GM21737 (cell line): ENCODE measurements at regions not wholly inside any gene's neighbourhood (a gene's known extent, or its start where the extent isn't known, plus 50 kb on each side); places are given as distances from the start of the nearest gene placed in this dataset.
"Not testable (repeated sequence)": the region's sequence is repeated elsewhere in the genome, so short reads cannot be mapped to it uniquely, and the experiment has no call there.

ENCODE experiments used
- ATAC-seq: cut with Tn5 transposase; IDR thresholded peaks from one replicate; pipeline ENCODE4 v1.9.1; 2021; ENCODE audit warnings: mild to moderate bottlenecking, moderate library complexity; ENCODE audit not compliant: unreplicated experiment

DNA sequence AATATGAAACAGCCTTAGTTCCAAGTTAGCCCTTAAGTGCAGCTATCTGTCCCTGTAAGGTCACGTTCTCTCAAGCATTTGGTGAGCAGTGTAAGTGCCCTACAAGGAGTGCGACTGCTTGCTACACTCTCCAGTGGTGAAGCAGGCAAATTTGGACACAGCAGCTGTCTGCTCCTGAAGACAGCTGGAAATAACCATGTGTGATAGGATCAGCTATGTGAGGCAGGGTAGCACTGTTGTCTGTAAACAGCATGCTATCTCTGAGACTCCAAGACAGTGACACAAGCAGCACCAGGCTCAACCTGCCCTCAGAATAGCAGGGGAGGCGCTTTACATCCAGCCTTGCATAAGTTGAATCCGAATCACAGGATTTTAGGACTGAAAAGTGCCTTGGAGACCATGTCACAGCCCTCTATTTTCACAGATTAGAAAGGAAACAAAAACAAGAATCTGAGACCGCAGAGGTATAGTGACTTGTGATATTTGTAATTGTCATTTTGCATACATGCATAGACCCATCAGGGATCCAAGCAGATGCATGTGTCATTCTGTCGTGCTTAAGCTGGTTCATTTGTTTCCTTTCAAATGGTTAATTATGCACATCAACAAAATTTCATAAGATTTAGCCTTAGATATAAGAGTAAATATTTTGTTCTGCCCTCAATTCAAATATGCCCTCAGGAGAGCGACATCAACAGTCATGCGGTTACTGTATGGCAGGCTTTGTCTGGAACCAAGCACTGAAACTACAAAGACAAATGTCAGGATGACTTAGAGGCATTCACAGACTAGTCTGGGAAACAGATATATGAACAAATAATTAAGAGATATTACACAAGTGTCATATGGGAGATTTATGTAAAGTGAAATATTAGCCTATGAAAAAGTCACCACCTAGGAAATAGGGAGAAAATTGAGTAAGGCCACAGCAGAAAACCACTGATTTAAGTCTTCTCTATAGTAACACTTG is 134.9 kb upstream of the NRIP1 start:
- no peak for ATAC-seq

DNA sequence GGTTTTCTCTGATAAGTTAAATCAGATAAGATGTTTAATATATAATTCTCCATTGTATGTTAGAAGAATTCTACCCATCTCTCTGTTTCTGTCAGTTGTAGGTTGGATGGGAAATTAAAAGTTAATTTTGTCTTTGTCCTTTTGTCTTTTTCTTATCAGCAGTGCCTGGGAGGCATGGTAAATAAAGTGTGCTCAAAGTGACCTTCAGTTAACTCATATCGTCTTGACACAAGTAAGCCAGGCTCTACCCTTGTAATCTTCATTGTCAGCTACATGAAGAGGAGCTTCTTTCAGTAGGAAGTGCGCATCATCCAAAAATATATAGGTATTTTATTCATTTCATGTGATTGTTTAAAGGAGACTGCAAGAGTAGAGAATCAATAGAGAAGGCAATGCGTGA is 138.9 kb upstream of the NRIP1 start:
- ATAC-seq: no peak

DNA sequence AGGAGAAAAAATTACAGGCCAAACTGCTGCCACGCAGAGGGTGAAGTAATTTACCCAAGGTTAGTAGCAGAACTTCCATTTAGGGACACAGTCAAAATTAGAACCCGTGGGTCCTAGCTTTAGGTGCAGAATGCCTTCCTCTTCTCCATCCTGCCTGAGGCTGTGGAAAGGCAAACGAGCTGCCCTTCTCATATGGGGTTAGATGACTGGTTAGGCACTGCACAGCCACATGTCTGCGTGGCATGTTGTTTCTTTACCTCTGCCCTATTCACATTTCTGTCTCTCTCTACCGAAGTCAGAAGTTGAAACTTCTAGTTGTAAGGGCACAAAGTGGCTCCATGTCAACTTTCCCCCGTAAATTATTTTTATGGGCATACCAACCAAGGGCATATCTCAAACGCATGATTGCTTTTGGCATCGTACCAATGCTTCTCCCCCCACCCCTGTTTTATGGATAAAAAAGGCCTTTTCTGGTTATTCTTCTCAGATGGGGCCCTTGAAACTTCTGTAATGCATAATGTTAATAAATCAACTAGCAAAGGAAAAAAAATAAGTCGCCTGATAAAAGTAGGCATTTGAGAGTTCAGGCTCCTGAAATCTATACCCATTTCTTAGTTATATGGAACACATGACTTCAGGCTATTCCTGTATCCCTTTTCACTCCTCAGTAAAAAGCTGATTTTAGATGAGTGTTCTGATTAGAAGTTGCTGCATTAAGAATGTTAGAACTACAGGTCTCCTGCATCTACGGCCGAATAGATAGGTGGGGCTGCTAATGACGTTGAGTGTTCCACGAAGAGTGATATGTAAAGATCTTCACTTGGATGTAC is 139.6 kb upstream of the NRIP1 start:
- no peak for ATAC-seq

DNA sequence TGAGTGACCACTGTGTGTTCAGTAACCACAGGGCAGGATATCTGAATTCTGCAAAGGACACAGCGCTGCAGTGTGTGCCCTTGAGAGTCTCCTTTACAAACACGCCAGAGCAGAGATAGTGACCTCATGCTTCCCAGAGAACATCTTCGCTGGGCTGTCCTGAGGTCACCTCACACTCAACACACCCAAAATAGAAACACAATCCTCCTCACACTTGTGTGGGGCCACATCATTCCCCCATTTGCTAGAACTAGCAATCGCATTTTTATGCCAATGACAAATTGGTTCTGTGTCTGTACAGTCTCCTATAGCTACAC is 140.1 kb upstream of the NRIP1 start:
- ATAC-seq: no peak

DNA sequence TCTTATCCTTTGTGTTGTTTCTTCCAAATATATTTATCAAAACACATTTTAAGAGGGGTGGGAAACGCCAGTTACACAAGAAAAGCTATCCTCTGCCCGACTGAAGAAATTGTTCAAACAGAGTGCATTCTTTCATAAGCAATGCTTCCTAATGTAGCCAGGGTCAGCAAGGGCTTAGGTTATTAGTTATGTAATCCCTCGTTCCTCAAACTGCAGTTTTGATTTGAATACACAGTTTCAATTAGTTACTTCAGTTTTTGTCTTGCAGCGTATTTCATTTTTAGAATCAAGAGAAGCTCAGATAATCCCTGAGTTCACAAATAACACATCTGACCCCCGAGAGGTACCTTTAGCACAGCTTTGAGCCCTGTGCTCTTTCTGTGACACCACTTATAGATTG is 141.7 kb upstream of the NRIP1 start:
- ATAC-seq: no peak

DNA sequence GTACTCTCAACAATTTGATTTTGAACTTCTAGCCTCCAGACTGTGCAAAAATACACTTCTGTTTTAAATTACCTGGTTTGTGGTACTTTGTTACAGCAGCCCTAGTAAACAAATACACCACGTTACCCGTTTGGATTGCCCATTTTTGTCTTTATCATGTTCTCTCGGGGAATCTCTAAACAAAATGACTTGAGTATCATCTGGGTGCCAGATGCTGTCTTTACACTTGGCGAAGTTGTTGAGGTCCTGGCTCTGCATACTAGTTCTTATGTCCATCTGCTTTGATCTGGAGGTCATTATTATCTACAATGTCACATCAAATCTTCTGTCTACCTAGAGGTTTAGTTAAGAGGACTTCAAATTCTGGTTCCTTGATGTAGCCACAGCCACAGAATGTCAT is 142.4 kb upstream of the NRIP1 start:
- no peak for ATAC-seq

DNA sequence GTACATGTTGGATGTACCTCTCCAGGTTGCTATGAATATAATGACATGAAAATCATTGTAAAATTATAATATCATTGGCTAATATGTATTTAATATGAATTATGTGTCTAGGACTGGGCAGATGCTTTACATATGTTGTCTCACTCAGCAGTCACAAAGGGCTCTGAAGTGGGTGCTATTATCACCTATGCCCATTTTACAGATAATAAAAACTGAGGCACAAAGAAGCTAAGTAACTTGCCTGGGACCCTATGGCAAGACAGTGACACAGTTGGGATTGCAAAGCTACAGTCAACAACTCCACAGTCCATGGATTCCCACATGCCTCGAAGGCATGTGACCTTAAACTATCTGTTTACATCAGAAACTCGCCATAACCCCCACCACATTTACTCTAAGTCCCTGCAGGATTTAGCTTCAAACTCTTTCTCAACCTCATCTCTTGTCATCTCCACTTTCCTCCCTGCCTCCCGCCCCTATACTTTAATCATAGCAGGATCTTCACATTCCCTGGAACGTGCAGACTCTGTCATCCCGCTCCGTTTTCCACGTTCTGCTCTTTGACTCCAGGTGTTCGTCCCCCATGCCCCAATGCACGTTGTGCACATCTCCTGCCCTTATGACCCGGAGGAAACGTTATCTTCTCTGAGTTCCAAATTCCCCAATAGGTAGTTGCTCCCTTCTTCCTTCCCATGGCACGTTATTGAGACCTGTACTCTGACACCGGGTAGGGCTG is 143.0 kb upstream of the NRIP1 start:
- ATAC-seq: no peak

DNA sequence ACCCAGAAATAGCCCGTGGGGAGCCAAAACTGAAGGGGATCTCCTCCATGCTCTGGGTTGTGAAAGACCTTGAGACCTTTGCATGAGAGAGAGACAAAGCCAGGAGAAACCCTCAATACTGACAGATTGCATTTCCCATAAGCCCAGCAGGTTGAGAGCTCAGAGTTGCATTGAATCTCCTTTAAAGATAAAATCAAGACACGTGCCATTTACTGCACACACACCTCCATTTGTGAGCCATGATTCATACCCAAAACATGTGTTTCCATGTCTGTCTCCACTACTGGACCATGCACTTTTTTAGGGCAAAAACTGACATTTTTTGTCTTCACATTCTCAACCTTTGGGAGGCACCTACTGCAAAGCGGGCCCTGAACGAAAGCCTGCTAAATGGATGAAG is 144.0 kb upstream of the NRIP1 start:
- ATAC-seq: no peak

DNA sequence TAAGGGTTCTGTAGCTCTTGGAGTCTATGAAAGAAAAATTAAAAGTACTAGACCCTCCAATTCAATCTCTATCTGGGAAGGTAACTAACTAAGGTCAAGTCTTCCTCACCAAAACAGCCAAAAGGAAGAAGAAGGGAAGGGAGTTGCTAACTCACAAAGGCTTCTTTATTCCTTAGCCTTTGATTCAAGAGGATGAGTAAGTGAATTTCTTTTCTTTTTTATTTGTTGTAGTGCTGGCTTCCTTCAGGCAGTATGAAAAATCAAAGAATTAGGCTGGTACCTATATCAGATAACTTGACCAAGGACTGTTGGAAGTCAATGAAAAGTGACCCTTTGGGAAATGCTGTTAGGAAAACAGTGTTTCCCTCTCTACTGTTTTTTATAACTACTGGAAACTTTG is 144.4 kb upstream of the NRIP1 start:
- ATAC-seq: no peak

DNA sequence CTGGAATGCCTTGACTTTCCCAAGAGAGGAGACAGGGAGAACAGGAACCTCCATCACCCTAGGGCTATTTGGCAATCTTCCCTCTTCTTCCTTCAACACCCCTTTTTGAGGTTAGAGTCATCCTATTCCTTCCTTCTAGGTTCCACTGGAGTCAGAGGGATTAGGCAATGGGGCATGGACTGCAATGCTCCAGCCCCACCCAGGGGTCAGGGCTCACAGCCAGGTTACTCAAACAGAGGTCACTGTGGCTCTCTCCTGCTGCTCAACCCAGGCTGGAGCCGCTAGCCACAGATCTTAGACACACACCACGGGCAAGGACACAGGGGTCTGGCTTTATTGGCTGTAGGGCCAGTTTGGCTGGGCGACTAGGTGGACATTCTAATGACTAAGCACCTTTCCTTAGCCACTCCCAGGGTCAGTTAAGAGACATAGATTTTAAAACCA is 145.5 kb upstream of the NRIP1 start:
- no peak for ATAC-seq

DNA sequence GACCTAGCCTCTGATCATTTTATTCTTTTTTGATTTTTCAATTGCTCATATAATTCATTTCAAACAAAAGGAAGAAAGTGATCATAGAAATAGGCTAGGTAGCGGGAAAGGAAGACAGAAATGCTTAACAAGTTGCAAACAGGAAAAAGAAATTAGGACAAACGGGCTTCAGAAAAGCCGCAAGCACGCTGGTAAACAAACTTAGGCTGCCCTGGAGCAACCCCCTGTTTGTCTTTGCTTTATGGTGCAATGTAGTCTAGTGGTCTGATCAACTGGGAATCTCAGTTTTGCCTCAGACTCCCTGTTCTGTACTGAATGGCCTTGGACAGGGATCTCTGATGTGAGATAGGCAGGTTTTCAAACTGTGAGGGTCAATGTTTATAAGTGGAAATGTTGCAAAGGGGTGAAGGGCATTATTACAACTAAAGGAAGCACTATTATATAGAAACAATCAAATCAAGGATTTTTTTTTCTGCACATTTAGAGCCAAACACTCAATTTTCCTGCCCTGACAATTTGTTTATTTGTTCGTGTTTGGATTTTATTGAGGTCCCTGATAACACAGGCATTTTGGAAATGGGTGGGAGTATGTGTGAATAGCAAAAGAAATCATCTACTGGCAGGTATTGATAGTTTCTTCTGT is 146.8 kb upstream of the NRIP1 start:
- ATAC-seq: no peak

DNA sequence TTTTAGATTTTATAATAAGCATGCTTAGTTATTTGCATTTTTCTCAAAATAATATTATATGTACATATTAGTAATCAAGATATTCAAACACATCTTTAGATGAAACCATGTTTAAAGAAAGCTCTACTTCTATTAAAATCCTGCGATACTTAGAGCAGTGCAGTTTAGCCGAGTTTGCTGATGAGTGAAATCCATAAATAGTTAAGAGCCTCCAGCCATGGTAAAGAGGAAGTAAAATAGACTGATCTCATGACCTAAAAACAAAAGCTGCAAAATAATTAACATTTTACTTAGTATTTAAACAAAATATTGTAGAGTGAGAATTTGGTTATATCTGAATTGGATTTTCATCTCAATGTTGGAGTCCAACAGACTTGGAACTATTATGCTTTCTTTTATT is 147.4 kb upstream of the NRIP1 start:
- ATAC-seq: no peak

DNA sequence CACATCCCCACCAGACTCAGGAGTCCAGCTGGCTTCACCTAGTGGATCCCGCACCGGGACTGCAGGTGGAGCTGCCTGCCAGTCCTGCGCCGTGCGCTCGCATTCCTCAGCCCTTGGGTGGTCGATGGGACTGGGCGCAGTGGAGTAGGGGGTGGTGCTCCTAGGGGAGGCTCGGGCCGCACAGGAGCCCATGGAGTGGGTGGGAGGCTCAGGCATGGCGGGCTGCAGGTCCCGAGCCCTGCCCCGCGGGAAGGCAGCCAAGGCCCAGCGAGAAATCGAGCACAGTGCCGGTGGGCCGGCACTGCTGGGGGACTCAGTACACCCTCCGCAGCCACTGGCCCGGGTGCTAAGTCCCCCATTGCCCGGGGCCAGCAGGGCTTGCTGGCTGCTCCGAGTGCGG is 153.7 kb upstream of the NRIP1 start:
- ATAC-seq: not testable (repeated sequence)

DNA sequence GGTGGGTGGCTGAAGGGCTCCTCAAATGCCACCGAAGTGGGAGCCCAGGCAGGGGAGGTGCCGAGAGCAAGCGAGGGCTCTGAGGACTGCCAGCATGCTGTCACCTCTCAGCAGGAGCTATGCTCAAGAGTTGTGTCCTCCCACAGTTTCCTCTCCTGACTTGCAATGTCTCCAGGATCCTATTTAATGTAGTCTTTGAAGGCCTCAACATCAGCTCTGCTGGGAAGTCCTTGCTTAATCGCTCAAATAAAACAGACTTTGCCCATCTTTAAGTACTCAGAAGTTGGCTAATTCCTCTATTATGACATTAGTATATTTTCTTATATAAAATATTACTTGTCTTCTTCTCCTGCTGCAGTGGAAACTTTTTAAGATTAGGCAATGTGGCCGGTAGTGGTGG is 154.2 kb upstream of the NRIP1 start:
- no peak for ATAC-seq

DNA sequence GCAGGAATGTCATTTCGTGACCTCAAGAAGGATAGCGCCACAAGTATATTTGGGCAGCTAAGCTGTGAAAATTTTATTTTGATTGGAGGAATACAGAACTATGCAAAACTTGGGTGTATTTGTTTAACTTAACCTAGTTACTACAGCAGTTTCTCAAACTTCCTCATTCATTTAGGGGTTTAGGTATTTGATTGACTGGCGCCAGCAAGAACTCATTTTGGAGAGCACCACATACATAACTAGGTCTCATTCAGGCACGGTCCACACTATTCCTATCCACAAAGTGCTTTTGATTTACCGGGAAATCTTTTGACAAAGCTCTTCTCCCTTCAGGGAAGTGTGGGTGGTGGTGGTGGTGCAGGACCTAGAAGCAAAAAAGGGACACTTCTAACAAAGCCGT is 155.1 kb upstream of the NRIP1 start:
- no peak for ATAC-seq

DNA sequence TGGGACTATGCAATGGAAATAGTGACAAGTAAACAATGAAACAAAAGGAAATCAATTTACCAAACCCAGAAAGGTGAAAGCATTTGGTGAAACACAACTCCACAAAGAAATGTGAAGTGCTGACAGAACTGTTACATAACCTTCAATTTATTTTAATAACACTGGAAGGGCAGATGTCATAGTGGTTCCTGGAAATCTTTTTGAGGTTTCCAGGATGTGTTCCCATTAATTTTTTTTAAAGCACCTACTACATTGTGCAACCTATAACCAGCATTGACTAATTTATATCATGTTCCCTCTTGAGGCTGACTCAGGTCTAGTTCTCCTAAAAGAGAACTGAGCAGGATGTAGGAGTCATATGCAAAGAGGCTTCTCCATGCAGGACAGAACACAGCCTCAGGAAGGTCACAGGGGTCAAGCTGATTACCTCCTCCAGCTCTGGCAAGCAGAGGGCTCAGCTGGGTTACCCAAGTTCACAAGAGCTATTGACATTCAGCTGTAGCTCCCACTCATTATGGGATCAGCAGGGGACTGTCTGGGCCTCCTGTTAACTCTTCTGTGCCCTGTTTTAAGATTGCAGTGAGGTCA is 157.1 kb upstream of the NRIP1 start:
- no peak for ATAC-seq

DNA sequence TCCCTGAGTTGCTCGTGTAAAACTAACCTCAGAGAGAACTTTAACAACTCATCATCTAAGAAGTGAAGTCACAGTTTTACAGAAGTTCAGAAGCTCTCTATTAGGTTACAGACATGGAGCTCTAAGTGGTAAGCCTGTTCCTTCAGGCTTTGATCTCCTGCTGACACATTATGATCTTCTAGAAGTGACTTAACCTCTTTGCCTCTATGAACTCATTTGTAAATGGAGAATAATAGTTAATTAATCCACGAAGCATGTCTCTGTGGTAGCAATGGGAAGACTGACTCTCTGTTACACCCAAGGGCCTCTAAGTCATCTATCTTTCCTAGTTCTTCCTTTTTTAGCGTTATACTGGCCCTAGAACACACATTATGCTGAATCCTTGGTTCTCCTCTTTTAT is 157.9 kb upstream of the NRIP1 start:
- no peak for ATAC-seq

DNA sequence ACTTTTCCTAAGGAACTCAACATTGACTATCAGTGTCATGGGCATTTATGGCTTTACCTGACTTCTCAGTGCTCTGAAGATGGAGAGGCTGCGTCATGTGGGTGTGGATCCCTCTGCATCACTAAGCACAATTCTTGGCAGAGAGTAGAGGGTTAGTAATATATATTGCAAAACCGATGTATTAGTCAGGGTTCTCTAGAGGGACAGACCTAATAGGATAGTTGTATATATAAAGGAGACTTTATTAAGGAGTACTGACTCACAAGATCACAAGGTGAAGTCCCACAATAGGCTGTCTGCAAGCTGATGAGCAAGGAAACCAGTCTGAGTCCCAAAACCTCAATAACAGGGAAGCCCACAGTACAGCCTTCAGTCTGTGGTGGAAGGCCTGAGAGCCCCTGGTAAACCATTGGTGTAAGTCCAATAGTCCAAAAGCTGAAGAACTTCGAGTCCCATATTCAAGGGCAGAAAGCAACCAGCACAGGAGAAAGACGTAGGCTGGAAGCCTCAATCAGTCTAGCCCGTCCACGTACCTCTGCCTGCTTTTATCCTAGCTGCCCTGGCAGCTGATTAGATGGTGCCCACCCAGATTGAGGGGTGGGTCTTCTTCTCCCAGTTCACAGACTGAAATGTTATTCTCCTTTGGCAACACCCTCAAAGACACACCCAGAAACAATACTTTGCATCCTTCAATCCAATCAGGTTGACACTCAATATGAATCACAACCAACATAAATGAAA is 159.7 kb upstream of the NRIP1 start:
- ATAC-seq: no peak

DNA sequence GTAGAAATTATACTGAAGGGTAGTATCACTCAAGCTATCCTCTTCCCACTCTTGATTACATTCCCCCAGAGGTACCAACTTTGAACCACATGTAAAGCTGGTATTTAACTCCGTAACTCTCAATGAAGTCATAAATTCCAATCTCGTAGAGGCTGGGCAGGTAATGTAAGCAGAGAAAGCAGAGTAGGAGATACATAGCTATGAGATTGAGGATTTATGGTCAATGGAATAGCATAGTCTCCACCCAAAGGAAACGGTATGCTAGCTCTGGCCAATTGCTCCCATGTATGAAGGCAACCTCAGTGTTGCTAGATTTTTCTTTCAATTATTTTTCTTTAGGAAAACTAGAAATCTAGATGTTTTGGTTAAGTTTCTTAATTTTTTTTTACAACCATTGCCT is 163.1 kb upstream of the NRIP1 start:
- ATAC-seq: no peak

DNA sequence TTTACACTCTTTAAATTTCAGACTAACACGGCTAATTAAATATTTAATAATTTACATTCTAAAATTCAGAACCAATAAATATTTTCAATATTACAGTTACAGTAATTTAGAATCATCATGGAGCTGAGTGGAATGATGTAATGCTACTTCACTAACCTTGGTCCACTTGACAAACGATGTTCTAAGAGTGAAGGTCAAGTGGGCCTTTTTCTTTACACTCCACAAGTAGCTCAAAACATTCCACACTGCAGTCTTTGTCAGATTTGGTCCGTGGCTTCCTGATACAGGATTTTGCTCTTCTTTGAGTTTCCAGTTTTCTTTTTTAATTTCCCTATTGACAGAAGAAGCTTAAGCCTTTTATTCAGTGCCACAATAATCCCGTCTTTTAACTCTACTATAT is 164.6 kb upstream of the NRIP1 start:
- ATAC-seq: no peak
